A549 (cell line): ENCODE measurements at regions not wholly inside any gene's neighbourhood (a gene's known extent, or its start where the extent isn't known, plus 50 kb on each side); places are given as distances from the start of the nearest gene placed in this dataset.

Source experiments
- ATAC-seq, 2 experiments: fragments of 200-7000 bp in 1 of 2; fragments of >200 bp in 1 of 2; cut with Nextera tagmentation in 1 of 2; cut with Tn5 transposase in 1 of 2; 3 replicates each; pipeline versions ENCODE4 v1.8.0 to v1.9.1; 2018 to 2020; ENCODE audit warnings: mild to moderate bottlenecking in 1 of 2, moderate library complexity in 1 of 2
- CTCF ChIA-PET: fragments of 300-600 bp; sonication (Branson Sonifier 250); formaldehyde crosslinking; extraction: SDS; loops from one replicate; lab custom pipeline; 2021; ENCODE audit warnings: antibody characterized with exemption, inconsistent platforms; lab: Yijun Ruan, JAX
- POLR2A ChIA-PET: fragments of 350-600 bp; formaldehyde crosslinking; extraction: SDS; loops from one replicate; lab custom pipeline; 2021; ENCODE audit warnings: antibody characterized with exemption, inconsistent platforms; lab: Yijun Ruan, JAX
- DNase-seq, 2 experiments: peaks; one replicate each; pipeline versions ENCODE4 v3.0.0 to v3.0.0-alpha.2; 2011 to 2016; ENCODE audit warnings: low read depth in 1 of 2, low spot score in 1 of 2
- FAIRE-seq: peaks from 2 replicates; lab custom pipeline; 2011; peaks lifted over from hg19 to GRCh38; lab: Jason Lieb, UNC
- H3K27ac ChIP-seq, 2 experiments: fragments of >200 bp; sonication (Bioruptor Twin); formaldehyde crosslinking; 3 replicates each; pipeline ENCODE4 v1.5.1; 2016 to 2017
- H3K4me1 ChIP-seq: fragments of >200 bp; sonication (Bioruptor Twin); formaldehyde crosslinking; 3 replicates; pipeline ENCODE4 v1.6.1; 2016
- H3K4me2 ChIP-seq: fragments of >200 bp; sonication (Bioruptor Twin); formaldehyde crosslinking; 3 replicates; pipeline ENCODE4 v1.6.1; 2016
- H3K4me3 ChIP-seq: fragments of >200 bp; sonication (Bioruptor Twin); formaldehyde crosslinking; 3 replicates; pipeline ENCODE4 v1.5.1; 2016
- H3K9me3 ChIP-seq: fragments of >200 bp; sonication (Bioruptor Twin); formaldehyde crosslinking; 3 replicates; pipeline ENCODE4 v1.6.1; 2016
- CBX2 ChIP-seq: fragments of 200-600 bp; sonication (generic); IDR thresholded peaks from 2 replicates; pipeline ENCODE4 v1.6.1; 2016; ENCODE audit warnings: low read depth, mild to moderate bottlenecking, borderline replicate concordance
- CBX8 ChIP-seq: fragments of 200-600 bp; sonication (generic); IDR thresholded peaks from 2 replicates; pipeline ENCODE4 v1.6.1; 2016
- FOXS1 ChIP-seq: fragments of 250-450 bp; sonication (Bioruptor Pico); IDR thresholded peaks from 2 replicates; pipeline ENCODE4 v1.5.0; 2020; ENCODE audit warnings: mild to moderate bottlenecking, moderate library complexity
- HEYL ChIP-seq: fragments of 250-450 bp; sonication (Bioruptor Pico); IDR thresholded peaks from 2 replicates; pipeline ENCODE4 v1.8.0; 2021; ENCODE audit warnings: mild to moderate bottlenecking, moderate library complexity
- HOXB5 ChIP-seq: fragments of 250-450 bp; sonication (Bioruptor Pico); IDR thresholded peaks from 2 replicates; pipeline ENCODE4 v1.5.0; 2020; ENCODE audit warnings: mild to moderate bottlenecking, moderate library complexity
- KDM1A ChIP-seq: fragments of 200-600 bp; sonication (generic); IDR thresholded peaks from 2 replicates; pipeline ENCODE4 v1.6.1; 2016; ENCODE audit warnings: low read depth, mild to moderate bottlenecking
- MAFK ChIP-seq: fragments of 450-650 bp; IDR thresholded peaks from 2 replicates; pipeline ENCODE4 v1.6.1; 2014; ENCODE audit not compliant: partially characterized antibody
- MAX ChIP-seq: IDR thresholded peaks from 2 replicates; pipeline ENCODE4 v1.6.1; 2012
- MYC ChIP-seq: IDR thresholded peaks from 2 replicates; pipeline ENCODE4 v1.6.1; 2012; ENCODE audit warnings: mild to moderate bottlenecking, inconsistent platforms, low read length, improper control_type of control experiment, borderline replicate concordance
- NFE2L2 ChIP-seq: fragments of 150-350 bp; conservative IDR thresholded peaks from 2 replicates; pipeline ENCODE4 v1.6.1; 2014; ENCODE audit warnings: low read length
- PBX3 ChIP-seq: IDR thresholded peaks from 2 replicates; pipeline ENCODE4 v1.6.1; 2012
- RAD21 ChIP-seq, 2 experiments: fragments of >200 bp in 1 of 2; sonication (Bioruptor Twin) in 1 of 2; formaldehyde crosslinking in 1 of 2; IDR thresholded peaks in 1 of 2; conservative IDR thresholded peaks in 1 of 2; 2 replicates in 1 of 2; 3 replicates in 1 of 2; pipeline ENCODE4 v1.6.1; 2012 to 2018; ENCODE audit warnings: inconsistent platforms in 1 of 2
- RARB ChIP-seq: fragments of 250-450 bp; sonication (Bioruptor Pico); IDR thresholded peaks from 2 replicates; pipeline ENCODE4 v1.8.0; 2021; ENCODE audit warnings: mild to moderate bottlenecking, moderate library complexity
- RNF2 ChIP-seq: fragments of 200-600 bp; sonication (generic); IDR thresholded peaks from 2 replicates; pipeline ENCODE4 v1.6.1; 2016; ENCODE audit warnings: low read depth, mild to moderate bottlenecking, antibody characterized with exemption, moderate library complexity, borderline replicate concordance
- SMC3 ChIP-seq: fragments of >200 bp; sonication (Bioruptor Twin); formaldehyde crosslinking; IDR thresholded peaks from 3 replicates; pipeline ENCODE4 v1.6.1; 2018; ENCODE audit warnings: inconsistent platforms
- ZC3H11A ChIP-seq: fragments of 450-650 bp; IDR thresholded peaks from 2 replicates; pipeline ENCODE4 v1.6.1; 2014; ENCODE audit warnings: antibody characterized with exemption, mild to moderate bottlenecking
- ZNF302 ChIP-seq: fragments of 250-450 bp; sonication (Bioruptor Pico); IDR thresholded peaks from 2 replicates; pipeline ENCODE4 v1.9.0; 2021; ENCODE audit warnings: inconsistent platforms, mild to moderate bottlenecking, moderate library complexity
- ZSCAN20 ChIP-seq: fragments of 250-450 bp; sonication (Bioruptor Pico); IDR thresholded peaks from 2 replicates; pipeline ENCODE4 v1.8.0; 2022; ENCODE audit warnings: mild to moderate bottlenecking, moderate library complexity
- WGBS: methylation state at CpG from one replicate; pipeline ENCODE4 v1.1.6; 2017; ENCODE audit errors: missing lambda C conversion rate; 5-methylcytosine and 5-hydroxymethylcytosine counted together
- small RNA-seq, 6 experiments: library from RNA; depleted of rRNA; stranded (forward); fragments of <200 nt; gene quantifications; one replicate each; pipeline ENCODE3, GENCODE V24; 2012
- TF ChIP-seq, protein P1 (sequence below): fragments of 150-350 bp; IDR thresholded peaks from 2 replicates; pipeline ENCODE4 v1.6.1; 2014; ENCODE audit warnings: low read depth, mild to moderate bottlenecking, low read length

GRCh38 chr7:10918093-10918590, 55.5 kb upstream of the PHF14 start (continued):
- TF ChIP-seq PBX3: no peak
- no peak for TF ChIP-seq HEYL
- TF ChIP-seq SMC3: no peak

DNA sequence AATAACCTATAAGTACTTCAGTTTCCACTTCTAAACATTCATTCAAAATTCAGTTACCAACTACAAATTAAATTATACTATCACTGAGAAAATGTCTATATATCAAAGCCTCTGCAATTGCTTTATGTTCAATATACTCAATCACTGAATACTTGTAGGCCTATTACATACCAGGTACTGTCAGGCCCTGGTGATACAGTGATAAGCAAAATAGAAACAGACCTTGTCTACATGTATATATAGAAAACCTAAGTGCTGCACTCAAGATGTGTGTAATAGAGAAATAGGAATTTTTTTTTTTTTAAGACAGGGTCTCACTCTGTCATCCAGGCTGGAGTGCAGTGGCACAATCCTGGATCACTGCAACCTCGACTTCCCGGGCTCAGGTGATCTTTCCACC, 53.7 kb upstream of the PHF14 start:
- no peak overlapping the region for H3K4me3 ChIP-seq
- 6% methylated on average over 2 of the region's 2 CpGs for WGBS
- DNase-seq: no peak
- FAIRE-seq: no peak
- TF ChIP-seq RNF2 (no peak), NFE2L2 (no peak), CBX2 (no peak), CBX8 (no peak), HOXB5 (CRISPR knock-in tag) (no peak), ZNF302 (no peak), RAD21 (conservative IDR thresholded peaks at IDR 0.05 in 1 of 2, IDR thresholded peaks at IDR 0.05 in 1 of 2) (no peak), RARB (CRISPR knock-in tag) (no peak), FOXS1 (CRISPR knock-in tag) (no peak), KDM1A (no peak), ZC3H11A (no peak), MYC (no peak), ZSCAN20 (CRISPR knock-in tag) (no peak), MAFK (no peak), MAX (no peak)
- TF ChIP-seq, protein P1, sequence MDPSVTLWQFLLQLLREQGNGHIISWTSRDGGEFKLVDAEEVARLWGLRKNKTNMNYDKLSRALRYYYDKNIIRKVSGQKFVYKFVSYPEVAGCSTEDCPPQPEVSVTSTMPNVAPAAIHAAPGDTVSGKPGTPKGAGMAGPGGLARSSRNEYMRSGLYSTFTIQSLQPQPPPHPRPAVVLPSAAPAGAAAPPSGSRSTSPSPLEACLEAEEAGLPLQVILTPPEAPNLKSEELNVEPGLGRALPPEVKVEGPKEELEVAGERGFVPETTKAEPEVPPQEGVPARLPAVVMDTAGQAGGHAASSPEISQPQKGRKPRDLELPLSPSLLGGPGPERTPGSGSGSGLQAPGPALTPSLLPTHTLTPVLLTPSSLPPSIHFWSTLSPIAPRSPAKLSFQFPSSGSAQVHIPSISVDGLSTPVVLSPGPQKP: no peak
- ATAC-seq: no peak
- POLR2A ChIA-PET: no interaction called here
- H3K27ac ChIP-seq: no peak overlapping the region
- no peak overlapping the region for H3K4me2 ChIP-seq
- H3K9me3 ChIP-seq: no peaks in the 10 kb centered on the region
- no peaks in the 10 kb centered on the region for H3K4me1 ChIP-seq
- CTCF ChIA-PET: interaction anchor here (1.4 kb wide), 1 partner anchor 21 kb away, joined by 3 read pairs; no protein-coding TSS in a partner anchor

Small RNA genes lying in the stretch of these regions (small RNA-seq; reads per million reads assigned to genes)
- gene AC004852.1 (0 reads per million in 6 experiments), gene AC009945.1 (0 reads per million in 6 experiments), gene RF00012 (0 reads per million in 6 experiments), gene RF00019 (0 reads per million in 6 experiments)
